GM12891 (cell line): ENCODE measurements at regions not wholly inside any gene's neighbourhood (a gene's known extent, or its start where the extent isn't known, plus 50 kb on each side); places are given as distances from the start of the nearest gene placed in this dataset.

Experiments
- POLR2A ChIP-seq: IDR thresholded peaks from 2 replicates; pipeline ENCODE4 v1.6.1; 2011; ENCODE audit warnings: low read depth, low read length, control low read depth
- POLR2AphosphoS5 ChIP-seq: IDR thresholded peaks from 2 replicates; pipeline ENCODE4 v1.6.1; 2011; ENCODE audit warnings: low read depth, low read length, control low read depth
- POU2F2 ChIP-seq: IDR thresholded peaks from 2 replicates; pipeline ENCODE4 v1.6.1; 2011; ENCODE audit warnings: low read depth, mild to moderate bottlenecking, control low read depth, low read length, moderate library complexity
- TAF1 ChIP-seq: IDR thresholded peaks from 2 replicates; pipeline ENCODE4 v1.6.1; 2011; ENCODE audit warnings: low read depth, low read length, control low read depth

DNA sequence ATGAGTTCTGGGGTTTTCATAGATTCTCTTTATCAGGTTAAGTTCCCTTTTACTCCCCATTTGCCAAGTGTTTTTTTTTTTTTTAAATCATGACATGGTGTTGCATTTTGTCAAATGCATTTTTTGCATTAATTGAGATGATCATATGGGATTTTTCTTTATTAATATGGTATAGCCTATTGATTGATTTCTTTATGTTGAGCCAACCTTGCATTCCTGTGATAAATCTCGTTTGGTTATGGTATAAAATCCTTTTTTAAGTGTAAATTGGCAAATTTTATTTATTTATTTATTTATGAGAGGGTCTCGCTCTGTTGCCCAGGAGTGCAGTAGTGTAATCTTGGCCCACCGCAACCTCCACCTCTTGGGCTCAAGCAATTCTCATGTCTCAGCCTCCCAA is 81.5 kb upstream of the ACVR1 start:
- TF ChIP-seq POLR2A (no peak), TAF1 (no peak), POLR2AphosphoS5 (no peak), POU2F2 (no peak)
